ENCODE measurements at regions not wholly inside any gene's neighbourhood (a gene's known extent, or its start where the extent isn't known, plus 50 kb on each side); places are given as distances from the start of the nearest gene placed in this dataset.
"Not testable (repeated sequence)": the region's sequence is repeated elsewhere in the genome, so short reads cannot be mapped to it uniquely, and the experiment has no call there.

DNA sequence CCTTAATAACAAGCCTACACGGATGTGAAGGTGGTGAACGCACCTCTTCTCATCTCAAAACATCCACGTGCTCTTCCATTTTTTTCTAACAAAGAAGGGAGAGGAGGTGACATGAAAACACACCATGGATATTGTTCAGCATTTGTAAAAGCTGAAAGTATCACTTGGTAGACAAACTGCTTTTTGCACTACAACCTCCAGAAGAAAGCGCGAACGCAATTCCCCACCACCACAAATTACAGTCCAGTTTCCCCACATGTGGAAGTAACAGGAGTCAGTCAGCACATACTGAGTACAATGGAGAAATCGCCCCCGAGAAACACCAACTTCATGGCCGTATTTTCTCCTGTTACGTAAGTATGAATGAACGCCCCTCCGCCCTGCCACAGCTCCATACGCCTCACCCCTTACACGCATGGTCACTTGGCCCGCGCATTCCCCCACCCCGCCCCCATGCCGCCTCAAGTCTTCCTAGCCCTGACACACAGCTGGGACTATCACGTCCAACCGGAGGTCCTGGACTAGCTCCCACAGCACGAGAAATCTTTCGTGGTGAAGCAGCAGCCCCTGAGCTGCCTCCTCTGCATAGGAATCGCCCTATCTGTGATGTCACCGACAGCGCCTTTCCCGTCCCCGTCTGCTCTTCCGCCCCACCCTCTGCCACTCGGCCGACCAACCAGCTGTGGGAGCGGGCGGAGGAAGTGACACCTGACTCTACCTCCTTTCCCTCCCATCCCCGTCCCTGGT is 62.4 kb upstream of the NBPF15 start:
- TF ChIP-seq, protein P1, sequence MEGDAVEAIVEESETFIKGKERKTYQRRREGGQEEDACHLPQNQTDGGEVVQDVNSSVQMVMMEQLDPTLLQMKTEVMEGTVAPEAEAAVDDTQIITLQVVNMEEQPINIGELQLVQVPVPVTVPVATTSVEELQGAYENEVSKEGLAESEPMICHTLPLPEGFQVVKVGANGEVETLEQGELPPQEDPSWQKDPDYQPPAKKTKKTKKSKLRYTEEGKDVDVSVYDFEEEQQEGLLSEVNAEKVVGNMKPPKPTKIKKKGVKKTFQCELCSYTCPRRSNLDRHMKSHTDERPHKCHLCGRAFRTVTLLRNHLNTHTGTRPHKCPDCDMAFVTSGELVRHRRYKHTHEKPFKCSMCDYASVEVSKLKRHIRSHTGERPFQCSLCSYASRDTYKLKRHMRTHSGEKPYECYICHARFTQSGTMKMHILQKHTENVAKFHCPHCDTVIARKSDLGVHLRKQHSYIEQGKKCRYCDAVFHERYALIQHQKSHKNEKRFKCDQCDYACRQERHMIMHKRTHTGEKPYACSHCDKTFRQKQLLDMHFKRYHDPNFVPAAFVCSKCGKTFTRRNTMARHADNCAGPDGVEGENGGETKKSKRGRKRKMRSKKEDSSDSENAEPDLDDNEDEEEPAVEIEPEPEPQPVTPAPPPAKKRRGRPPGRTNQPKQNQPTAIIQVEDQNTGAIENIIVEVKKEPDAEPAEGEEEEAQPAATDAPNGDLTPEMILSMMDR (conservative IDR thresholded peaks at IDR 0.05 in 1 of 2, IDR thresholded peaks at IDR 0.05 in 1 of 2; ENCODE audit: low read depth in 1 of 2, low read length in 2 of 2): not testable (repeated sequence)
- TF ChIP-seq EZH2 (IDR thresholded peaks at IDR 0.05; ENCODE audit: low read length, missing control alignments): not testable (repeated sequence)

Measured in fibroblast of lung (primary cell).